AG08396 (cell line): ENCODE measurements at regions not wholly inside any gene's neighbourhood (a gene's known extent, or its start where the extent isn't known, plus 50 kb on each side); places are given as distances from the start of the nearest gene placed in this dataset.
"Not testable (repeated sequence)": the region's sequence is repeated elsewhere in the genome, so short reads cannot be mapped to it uniquely, and the experiment has no call there.

Experiments used
- DNase-seq: peaks from one replicate; pipeline ENCODE4 v3.0.0; 2012; ENCODE audit warnings: low spot score, mixed read lengths

DNA sequence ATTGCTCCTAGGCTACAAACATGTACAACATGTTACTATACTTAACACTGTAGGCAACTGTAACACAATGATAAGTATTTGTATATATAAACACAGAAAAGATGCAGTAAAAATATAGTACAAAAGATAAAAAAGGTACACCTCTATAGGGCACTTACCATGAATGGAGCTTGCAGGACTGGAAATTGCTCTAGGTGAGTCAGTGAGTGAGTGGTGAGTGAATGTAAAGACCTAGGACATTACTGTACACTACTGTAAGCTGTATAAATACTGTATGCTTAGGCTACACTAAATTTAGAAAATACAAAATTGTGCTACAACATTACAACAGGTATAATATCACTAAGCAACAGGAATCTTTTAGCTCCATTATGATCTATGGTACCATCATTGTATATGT, 312.0 kb upstream of the PREP start:
- DNase-seq: no peak

DNA sequence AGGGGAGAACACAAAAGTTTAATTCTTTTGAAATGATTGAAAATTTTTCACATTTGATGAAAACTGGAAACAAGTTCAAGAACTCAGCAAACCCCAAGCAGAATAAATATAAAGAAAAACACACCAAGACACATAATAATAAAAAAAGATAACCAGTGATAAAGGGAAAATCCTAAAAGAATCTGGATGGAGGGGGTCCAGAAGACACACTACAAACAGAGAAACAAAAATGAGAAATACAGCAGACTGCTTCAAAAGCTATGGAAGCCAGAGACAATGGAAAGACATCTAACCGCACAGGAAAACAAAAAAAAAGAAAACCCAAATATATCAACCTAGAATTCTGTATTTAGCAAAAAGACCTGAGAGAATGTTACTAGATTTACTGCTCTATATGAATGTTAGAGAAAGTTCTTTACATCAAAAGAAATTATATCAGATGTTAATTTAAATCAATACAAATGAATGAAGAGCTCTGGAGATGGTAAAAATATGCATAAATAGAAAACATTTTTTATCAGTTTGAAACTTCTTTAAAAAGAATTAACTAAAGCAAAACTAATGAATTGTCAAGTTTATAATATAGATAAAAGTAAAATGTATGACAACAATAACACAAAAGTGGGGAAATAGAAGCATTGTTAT, 310.7 kb upstream of the PREP start:
- no peak for DNase-seq

DNA sequence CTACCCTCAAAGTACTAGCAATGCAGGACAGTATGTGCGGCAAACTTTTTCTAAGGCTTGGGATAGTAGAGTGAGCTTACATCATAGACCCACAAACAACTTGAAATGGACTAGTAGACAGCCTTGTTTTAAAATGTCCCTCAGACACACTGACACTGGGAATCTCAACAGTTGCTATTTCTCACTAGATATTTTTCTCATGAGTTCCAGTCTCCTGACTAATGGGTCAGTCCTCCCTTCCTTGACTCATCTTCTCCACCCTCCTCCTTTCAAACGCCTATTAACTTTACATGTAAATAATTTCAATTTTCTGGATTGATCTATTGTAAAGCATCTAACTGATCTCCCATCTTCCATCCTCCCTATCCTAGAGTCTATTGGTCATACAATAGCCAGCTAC, 308.3 kb upstream of the PREP start:
- peak; percentile 10 for DNase-seq

DNA sequence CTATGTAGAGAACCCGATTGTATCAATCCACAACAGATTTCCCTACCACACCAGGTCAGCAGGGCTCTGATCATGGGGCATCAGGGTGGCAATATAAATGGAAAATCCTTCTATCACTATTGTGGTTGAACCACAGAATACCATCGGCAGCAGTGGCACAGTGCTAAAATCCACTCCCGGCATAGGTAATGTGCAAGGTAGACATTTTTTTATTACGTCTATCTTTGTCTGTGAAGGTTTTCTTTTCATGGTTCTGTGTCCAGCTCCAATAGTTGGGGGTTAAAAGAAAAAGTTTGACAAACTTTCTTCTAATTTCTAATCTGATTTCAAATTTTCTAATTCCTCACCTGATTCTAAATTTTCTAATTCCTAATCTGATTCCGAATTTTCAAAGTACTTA, 302.7 kb upstream of the PREP start:
- DNase-seq: no peak

DNA sequence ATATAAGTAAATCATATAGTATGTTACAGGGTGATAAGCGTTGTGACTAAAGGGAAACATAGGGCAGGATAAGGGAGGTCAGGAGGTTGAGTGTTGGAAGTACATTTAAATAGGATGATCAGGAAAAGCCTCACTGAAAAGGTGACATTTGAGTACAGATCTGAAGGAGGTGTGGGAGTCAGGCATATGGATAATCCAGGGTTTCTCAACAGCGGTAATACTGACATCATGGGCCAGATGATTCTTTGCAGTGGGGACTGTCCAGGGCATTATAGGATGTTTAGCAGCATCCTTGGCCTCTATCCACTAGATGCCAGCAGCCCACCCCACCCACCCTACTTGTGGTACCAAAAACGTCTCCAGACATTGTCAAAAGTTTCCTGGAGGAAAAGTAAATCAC, 292.6 kb upstream of the PREP start:
- DNase-seq: no peak

DNA sequence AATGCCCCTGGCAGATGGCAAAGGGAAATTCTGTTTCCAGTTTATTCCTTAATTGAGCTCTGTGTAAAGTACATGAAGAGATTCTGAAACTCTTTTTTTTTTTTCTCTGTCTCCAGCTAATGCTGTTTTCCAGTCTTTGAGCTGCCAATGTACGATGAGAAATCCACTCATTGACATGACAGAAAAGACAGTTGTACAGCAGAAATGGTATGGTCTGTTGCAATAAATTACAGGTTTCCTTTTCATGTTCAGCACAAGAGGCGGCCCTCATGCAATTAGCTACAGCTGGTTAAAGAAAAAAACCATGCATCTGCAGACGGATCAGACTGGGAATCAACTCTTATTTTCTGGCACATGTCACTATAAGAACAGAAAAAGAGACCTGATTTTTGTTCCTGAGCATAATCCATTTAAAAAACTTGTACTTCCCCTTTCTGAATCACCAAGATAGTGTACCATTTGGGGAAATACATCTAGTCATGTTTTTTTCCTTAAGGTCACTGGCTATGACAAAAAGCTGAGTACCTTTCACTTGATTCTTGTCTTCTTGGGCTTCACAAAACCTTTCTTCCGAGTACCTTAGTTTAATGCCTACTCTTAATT, 289.8 kb upstream of the PREP start:
- no peak for DNase-seq

DNA sequence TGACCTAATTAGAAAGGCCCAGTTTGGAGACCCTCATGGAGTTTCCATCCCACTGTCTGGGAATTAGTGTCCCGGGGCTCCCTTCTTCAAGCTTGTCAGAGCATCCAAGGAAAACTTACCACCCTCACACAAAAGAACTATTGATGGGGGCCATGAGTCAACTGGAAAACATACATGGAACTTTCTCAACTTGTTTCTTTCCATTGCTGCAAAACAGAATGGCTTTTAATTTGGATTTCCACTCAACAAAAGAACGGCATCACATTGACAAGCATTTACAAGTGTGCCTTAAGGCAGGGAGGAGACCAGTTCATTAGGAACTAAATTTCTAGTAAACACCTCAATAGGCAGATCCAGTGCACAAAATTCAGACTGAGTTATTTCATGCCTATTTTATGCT, 289.1 kb upstream of the PREP start:
- no peak for DNase-seq

DNA sequence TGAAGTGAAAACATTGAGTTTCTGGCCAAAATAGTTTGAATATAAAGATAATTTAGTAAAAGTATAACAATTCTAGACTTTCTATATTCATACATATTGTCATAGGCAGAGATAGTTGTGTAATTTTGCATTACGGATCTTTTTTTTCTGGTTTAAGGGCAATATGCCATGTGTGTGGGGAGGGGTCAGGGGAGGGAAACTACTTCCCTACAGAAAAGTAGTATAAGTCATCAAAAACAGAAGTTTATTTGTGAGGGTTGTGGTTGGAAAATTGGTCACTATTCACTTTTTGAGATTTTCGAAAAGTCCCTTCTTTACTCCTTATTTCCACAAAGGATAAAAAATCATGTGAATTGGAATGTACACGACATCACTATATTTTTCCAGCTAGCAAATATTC, 288.2 kb upstream of the PREP start:
- DNase-seq: no peak

DNA sequence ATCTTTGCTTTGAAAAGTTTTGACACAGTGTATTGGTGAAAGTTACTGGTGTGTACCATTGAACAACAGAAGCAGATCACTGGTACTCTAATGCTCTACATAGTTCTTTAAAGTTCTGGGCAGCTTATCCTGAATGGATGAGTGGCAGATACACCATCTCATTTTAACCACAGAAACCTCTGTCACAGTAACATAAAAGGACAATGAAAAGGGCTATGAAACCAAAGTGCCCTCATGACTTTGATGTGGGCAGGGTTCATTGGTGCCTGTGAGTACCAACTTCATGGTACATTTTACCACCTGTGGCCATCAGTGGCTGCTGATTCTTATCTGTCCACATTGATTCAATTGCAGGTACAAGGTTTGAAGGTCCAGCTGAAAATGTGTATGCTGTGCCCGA, 285.7 kb upstream of the PREP start:
- no peak for DNase-seq

DNA sequence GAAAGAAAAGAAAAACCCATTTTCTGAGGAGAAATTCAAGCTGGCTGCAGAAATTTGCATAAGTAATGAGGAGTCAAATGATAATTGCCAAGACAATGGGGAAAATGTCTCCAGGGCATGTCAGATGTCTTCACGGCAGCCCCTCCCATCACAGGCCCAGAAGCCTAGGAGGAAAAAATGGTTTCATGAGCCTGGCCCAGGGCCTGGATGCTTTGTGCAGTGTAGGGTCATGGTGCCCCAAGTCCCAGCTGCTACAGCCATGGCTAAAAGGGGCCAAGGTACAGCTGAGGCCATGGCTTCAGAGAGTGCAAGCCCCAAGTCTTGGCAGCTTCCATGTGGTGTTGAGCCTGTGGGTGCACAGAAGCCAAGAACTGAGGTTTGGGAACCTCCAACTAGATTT, 283.9 kb upstream of the PREP start:
- not testable (repeated sequence) for DNase-seq

DNA sequence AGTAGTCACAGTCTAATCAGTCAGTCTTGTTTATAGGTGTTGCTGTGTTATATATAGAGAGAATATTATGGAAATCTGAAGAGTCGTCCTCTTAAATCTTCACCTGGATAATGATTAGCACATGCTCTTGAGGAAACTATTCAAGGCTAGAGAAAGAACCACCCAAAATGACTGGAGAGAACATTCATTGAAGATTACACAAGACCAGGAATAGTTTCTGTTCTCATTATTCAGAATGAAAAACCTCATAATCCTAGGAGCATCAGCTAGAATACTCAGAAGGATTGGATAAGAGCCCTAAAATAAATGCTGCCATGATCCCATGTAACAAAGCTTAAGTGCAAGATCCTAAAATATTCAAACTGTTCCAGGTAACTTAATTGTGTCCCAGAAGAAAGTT, 278.2 kb upstream of the PREP start:
- DNase-seq: no peak

DNA sequence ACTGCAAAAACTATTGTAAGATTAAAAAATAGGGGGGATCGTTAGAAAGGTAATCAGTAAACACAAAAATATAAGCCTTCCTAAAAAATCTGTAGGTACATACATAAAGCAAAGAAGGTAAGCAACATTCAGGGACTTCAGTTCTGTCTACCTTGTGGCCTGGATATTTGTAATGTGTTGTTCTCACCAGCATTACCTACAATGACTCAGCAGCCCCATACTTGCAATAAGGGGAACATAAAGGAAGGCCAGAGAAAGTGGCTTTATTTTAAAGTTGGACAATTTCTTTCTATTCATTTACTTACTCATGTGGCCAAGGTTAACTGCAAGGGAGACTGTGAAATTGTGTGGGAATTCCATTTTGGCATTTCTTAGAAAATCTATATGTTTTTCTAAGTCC, 277.2 kb upstream of the PREP start:
- no peak for DNase-seq

DNA sequence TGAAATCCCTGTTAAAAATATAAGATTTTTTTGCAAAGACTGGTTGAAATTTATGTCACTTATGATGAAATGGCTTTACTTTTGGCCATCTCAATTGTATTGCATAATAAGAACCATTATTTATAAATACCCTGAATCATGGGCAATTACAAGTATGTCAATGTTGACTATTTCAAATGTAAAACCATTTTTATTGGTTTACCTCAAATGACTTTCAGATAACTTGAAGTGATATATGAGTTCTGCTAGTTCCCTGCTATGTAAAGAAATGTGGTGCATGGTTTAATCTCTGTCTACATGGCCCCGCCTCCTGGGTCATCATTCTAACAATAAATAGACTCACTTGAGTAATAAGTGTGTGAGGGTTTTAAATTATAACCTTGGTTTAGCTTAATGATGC, 275.6 kb upstream of the PREP start:
- no peak for DNase-seq

DNA sequence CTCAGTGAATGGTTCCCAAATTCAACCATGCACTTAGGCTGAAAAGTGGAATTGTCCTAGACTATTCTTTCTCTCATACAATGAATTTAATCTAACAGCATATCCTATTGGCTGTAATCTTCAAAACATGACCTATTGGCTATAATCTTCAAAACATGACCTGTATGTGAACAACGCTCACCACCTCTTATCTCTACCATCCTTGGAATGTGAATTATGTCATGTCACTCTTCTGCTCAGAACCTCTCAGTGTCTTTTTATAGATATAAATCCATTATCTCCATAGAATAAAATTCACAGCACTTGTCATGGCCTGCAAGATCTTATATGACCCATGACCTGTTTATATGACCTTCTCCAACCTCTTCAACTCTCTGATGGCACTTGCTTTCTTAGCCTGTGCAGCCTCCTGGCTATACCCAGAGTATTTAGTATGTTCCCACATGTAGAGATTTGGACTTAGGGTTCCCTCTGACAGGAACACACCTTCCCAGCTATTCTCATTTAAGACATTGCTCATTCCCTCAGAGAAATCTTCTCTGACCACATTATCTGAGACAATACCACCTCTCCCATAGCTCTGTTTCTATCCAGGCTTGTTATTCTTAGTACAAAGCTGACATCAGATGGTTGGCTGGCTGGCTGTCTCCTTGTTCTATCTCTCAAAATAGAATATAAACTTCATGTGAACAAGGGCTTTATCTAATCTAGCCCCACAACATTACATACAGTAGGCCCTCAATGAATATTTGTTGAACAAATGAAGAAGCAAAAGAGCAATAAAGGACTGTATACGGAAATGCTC, 275.0 kb upstream of the PREP start:
- no peak for DNase-seq

DNA sequence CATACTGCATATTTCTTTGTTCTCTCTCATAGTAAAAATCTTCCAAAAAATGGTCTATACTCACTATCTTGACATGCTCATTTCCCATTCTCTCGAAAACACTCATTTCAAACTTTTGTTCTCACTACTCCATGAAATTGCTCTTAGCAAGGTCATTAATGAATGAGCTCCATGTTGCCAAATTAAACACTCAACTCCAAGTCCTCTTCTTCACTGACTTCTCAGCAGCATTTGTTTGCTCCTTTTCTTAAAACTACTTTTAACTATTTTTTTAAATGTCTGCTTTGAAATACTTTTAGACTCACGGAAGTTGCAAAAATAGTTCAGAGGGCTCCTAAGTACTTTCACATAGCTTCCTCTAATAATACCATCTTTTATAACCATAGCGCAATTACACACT, 274.0 kb upstream of the PREP start:
- no peak for DNase-seq

DNA sequence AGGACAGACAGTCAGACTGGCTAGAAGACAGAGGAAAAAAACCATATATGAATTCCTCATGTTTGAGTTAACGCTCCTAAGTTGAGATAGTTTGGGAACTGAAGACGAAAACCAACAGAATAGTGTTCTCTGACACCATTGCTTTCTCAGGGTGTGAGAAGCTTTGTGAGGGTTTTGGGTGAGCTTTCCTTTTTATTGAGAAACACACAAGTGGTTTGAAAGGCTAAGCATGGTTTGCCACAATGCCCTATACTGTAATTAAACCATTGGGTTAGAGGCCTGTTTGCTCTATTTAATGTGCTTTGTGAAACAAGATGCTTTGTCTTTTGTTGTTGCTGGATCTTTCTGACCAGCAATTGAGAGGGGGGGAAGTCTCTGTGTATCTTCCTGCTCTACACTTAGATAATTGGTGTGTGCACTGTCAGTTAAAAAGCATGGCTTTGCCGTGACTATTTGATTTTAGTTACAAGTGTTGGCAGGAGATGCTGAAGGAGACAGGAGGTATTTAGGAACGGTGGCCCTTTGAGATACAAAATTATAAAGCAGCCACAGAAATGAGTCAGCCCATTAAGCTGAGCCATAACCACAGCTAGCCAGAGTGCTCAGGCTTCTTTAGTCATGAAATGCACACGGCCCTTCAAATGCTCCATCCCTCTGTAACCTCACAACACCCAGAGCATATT, 273.0 kb upstream of the PREP start:
- DNase-seq: peak; percentile 84

DNA sequence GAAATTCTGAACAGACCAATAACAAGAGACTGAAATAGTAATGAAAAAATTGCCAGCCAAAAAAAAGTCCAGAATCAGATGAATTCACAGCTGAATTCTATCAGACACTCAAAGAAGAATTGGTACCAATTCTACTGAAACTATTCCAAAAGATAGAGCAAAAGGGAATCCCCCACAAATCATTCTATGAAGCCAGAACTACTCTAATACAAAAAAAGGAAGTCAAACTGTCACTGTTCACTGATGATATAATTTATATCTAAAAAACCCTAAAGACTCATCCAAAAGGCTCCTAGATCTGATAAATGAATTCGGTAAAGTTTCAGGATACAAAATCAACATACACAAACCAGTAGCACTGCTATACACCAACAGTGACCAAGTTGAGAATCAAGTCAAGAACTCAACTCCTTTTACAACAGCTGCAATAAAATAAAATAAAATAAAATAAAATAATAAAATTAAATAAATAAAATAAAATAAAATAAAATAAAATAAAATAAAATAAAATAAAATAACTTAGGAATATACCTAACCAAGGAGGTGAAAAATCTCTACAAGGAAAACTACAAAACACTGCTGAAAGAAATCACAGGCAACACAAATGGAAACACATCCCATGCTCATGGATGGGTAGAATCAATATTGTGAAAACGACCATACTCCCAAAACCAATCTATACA, 270.1 kb upstream of the PREP start:
- DNase-seq: not testable (repeated sequence)

DNA sequence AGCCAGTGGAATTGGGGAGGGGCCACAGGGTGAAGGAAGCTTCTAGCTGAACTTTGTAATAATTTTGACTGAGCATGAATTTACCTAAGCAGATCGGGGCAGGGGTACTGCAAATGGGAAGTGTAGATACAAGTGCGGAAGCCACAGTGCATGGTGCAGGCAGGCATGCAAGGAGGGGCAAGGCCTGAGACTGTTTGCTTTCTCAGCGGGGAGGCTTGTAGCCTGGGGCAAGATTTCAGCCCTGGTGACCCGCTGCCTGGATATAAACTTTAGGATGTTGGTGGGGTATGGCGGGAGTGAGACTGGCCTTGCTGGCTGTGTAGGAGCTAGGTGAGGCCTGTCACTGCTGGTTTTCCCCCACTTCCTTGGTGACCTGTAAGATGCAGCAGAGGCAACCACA, 266.4 kb upstream of the PREP start:
- DNase-seq: no peak

DNA sequence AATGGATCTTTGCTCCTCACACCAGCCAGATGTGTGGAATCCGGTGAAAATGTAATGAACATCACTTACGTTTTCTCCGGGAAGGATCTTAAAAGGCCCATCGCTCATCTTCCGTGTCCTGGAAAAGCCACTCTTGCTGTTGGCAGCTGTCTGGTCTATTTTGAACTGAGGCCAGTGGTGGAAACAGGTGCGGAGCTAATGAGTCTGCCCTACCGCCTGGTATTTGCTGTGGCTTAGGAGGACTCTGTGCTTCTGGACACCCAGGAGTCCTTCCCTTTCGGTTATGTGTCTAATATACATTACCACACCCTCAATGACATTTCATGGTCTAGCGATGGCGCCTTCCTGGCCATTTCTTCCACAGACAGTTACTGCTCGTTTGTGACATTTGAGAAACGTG, 264.2 kb upstream of the PREP start:
- no peak for DNase-seq

DNA sequence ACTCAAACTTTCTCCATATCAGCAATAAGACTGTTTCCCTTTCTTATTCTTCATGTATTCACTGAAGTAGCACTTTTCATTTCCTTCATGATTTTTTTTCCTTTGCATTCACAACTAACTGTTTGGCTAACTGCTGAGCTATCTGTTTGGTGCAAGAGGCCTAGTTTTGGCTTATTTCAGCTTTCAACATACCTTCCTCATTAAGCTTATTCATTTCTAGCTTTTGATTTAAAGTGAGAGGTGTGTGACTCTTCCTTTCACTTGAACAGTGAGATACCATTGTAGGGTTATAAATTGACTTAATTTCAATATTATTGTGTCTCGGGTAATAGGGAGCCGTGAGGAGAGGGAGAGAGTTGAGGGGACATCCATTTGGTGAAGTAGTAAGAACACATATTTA, 262.0 kb upstream of the PREP start:
- DNase-seq: no peak

DNA sequence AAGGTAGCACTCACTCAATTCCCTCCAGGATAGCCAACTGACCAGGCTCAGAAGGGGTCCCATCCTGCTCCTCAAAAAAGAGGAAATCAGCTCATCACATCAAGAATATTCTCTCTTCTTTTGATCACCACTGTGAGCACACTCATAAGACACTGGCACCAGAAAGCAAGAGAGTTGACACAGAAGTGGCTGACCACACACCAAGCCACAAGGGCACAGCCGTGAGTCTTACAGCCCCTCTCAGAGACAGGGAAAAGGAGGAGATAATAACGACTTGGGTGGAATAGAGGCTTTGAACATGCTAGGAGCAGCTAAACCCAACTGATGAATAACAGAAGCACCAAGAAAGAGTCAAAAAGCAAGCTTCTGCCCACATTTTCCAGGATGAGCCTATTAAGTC, 249.1 kb upstream of the PREP start:
- no peak for DNase-seq

DNA sequence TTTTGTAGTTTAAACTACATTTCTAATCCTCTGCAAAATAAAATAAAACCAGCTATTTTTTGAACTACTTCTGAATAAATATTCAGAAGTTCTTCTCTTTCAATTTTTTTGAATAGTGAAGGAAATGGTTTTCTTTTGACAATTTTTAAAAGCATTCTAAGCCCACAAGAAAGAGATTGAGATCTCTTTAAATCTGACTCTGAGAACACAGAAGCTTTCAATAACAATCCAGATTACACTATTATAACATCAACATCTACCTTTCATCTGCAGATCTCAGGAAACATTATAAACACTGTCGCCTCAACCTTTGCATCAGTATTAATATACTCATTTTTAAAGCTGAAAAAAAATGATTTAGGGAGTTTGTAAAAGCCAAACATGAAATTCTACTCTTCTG, 247.5 kb upstream of the PREP start:
- DNase-seq: no peak
